ENCODE measurements at regions not wholly inside any gene's neighbourhood (a gene's known extent, or its start where the extent isn't known, plus 50 kb on each side); places are given as distances from the start of the nearest gene placed in this dataset.
"Not testable (repeated sequence)": the region's sequence is repeated elsewhere in the genome, so short reads cannot be mapped to it uniquely, and the experiment has no call there.

DNA sequence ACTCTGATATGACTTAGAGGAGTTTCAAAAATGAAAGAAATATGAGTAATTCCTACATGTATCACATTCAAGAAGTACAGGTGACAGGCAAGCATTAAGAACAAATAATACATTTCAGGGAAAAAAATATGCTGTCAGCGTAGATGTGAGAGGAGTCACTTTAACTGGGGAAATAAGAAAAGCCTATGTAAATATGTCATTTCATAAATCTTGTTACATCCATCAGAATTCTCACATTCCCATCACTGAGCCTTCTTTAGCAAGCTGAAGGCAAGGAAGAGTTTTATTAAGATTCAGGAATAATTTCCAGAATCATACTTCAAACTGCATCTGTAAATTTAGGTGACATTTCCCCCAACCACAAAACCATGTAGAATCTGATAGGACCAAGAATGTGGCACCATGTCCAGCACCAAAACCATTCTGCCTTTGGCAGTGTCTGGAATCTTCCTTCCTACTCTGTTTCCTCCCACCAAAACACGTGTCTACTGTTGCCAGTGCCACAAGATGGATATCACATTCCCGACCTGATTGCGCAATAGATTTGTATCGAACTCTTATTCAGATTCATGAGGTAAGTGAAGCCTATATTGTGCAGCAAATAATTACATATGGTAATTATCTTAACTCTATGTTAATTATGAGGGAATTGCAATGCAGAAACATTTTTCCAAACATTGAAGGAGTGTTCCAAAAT is 690.9 kb downstream of the ISL1 start:
- H3K9me3 Mint-ChIP-seq (ENCODE audit: unreplicated experiment), result no peaks in the 10 kb centered on the region
- FAIRE-seq, result no peak
- Histone ChIP-seq H2AFZ (ENCODE audit: low read depth, low read length) (no peak overlapping the region), H3K9me3 (ENCODE audit: insufficient read depth, low read depth, low read length) (no peaks in the 10 kb centered on the region), H3K36me3 (ENCODE audit: insufficient read depth, low read length) (no peaks in the 10 kb centered on the region), H3K79me2 (ENCODE audit: insufficient read depth, low read length) (no peaks in the 10 kb centered on the region), H3K4me2 (ENCODE audit: low read length) (no peak overlapping the region), H3K9ac (ENCODE audit: low read length) (no peak overlapping the region), H3K4me1 (ENCODE audit: insufficient read depth, low read length) (no peaks in the 10 kb centered on the region), H3K27ac (ENCODE audit: low read depth, low read length) (no peak overlapping the region), H3K4me3 (ENCODE audit: insufficient read depth, low read depth, low read length) (no peak overlapping the region), H3K27me3 (ENCODE audit: insufficient read depth, low read length) (no peaks in the 10 kb centered on the region), H4K20me1 (ENCODE audit: insufficient read depth, low read length) (no peaks in the 10 kb centered on the region)
- DNase-seq (ENCODE audit: low read depth), result no peak
- H3K27me3 Mint-ChIP-seq (ENCODE audit: low read depth, unreplicated experiment), result no peaks in the 10 kb centered on the region
- H3K4me1 Mint-ChIP-seq (ENCODE audit: low read depth, unreplicated experiment), result no peaks in the 10 kb centered on the region
- no peak overlapping the region for H3K4me3 Mint-ChIP-seq (ENCODE audit: unreplicated experiment)
- H3K27ac Mint-ChIP-seq (ENCODE audit: unreplicated experiment), result no peak overlapping the region
- no peak for TF ChIP-seq EZH2 (IDR thresholded peaks at IDR 0.05; ENCODE audit: insufficient read depth, low read length)
- TF ChIP-seq, protein P1, sequence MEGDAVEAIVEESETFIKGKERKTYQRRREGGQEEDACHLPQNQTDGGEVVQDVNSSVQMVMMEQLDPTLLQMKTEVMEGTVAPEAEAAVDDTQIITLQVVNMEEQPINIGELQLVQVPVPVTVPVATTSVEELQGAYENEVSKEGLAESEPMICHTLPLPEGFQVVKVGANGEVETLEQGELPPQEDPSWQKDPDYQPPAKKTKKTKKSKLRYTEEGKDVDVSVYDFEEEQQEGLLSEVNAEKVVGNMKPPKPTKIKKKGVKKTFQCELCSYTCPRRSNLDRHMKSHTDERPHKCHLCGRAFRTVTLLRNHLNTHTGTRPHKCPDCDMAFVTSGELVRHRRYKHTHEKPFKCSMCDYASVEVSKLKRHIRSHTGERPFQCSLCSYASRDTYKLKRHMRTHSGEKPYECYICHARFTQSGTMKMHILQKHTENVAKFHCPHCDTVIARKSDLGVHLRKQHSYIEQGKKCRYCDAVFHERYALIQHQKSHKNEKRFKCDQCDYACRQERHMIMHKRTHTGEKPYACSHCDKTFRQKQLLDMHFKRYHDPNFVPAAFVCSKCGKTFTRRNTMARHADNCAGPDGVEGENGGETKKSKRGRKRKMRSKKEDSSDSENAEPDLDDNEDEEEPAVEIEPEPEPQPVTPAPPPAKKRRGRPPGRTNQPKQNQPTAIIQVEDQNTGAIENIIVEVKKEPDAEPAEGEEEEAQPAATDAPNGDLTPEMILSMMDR (IDR thresholded peaks at IDR 0.05; ENCODE audit: insufficient read depth, low read depth, low read length), result no peak
- H3K36me3 Mint-ChIP-seq (ENCODE audit: low read depth, unreplicated experiment), result no peaks in the 10 kb centered on the region

DNA sequence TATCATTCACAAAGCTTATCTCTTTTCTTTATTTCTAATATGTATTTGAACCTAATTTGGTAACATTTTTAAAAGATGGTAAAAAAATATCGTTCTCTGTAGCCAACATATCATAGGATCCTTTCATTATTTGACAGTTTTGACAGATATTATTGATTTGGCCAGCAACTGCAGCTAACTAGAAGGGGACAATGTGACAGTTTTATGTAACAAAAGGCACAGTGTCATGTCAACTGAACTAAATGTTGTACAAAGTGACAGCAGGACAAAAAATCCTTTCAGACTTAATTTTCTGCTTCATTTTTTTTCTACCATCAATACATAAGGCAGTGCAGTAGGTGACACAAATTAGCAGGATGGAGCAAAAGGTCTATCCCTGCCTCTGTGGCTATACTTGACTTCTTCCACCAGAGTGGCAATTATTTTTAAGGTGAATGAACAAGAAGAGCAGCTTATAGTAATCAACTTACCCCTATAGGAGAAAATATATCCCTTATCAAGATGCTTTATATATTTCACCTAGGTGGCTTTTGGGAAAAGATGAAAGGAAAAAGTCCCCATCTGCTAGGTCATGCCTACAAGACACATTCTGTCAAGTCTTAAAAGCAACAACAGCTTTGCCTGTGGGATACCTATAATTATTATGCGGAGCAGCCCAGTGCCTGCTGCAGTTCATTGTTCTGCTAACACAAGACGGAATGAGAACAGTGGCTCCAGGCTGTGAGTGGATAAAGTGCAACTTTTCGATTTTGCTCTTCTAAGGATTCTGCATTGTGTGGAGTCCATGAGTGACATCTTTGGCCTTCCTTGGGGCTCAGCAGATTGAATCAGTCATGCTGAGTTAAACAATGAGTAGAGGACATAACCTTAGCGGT is 694.9 kb downstream of the ISL1 start:
- no peaks in the 10 kb centered on the region for H3K79me2 ChIP-seq (ENCODE audit: insufficient read depth, low read length)
- no peaks in the 10 kb centered on the region for H3K4me1 ChIP-seq (ENCODE audit: insufficient read depth, low read length)
- DNase-seq (ENCODE audit: low read depth), result no peak
- H4K20me1 ChIP-seq (ENCODE audit: insufficient read depth, low read length), result no peaks in the 10 kb centered on the region
- H3K4me3 ChIP-seq (ENCODE audit: insufficient read depth, low read depth, low read length), result no peak overlapping the region
- Mint-ChIP-seq H3K4me1 (ENCODE audit: low read depth, unreplicated experiment) (no peaks in the 10 kb centered on the region), H3K4me3 (ENCODE audit: unreplicated experiment) (no peak overlapping the region), H3K27ac (ENCODE audit: unreplicated experiment) (no peak overlapping the region), H3K36me3 (ENCODE audit: low read depth, unreplicated experiment) (no peaks in the 10 kb centered on the region), H3K9me3 (ENCODE audit: unreplicated experiment) (no peaks in the 10 kb centered on the region), H3K27me3 (ENCODE audit: low read depth, unreplicated experiment) (no peaks in the 10 kb centered on the region)
- no peak overlapping the region for H3K9ac ChIP-seq (ENCODE audit: low read length)
- TF ChIP-seq, protein P1 (IDR thresholded peaks at IDR 0.05; ENCODE audit: insufficient read depth, low read depth, low read length), result no peak
- no peak for TF ChIP-seq EZH2 (IDR thresholded peaks at IDR 0.05; ENCODE audit: insufficient read depth, low read length)
- FAIRE-seq, result no peak
- no peaks in the 10 kb centered on the region for H3K9me3 ChIP-seq (ENCODE audit: insufficient read depth, low read depth, low read length)
- no peaks in the 10 kb centered on the region for H3K36me3 ChIP-seq (ENCODE audit: insufficient read depth, low read length)
- no peaks in the 10 kb centered on the region for H3K27me3 ChIP-seq (ENCODE audit: insufficient read depth, low read length)
- H2AFZ ChIP-seq (ENCODE audit: low read depth, low read length), result no peak overlapping the region
- H3K27ac ChIP-seq (ENCODE audit: low read depth, low read length), result no peak overlapping the region
- H3K4me2 ChIP-seq (ENCODE audit: low read length), result no peak overlapping the region

GRCh38 chr5:52102311-52102710 is 685.4 kb upstream of the ITGA1 start:
- H3K27me3 Mint-ChIP-seq (ENCODE audit: low read depth, unreplicated experiment); FAIRE-seq; H3K79me2 ChIP-seq (ENCODE audit: insufficient read depth, low read length); H2AFZ ChIP-seq (ENCODE audit: low read depth, low read length); DNase-seq (ENCODE audit: low read depth); H3K27ac Mint-ChIP-seq (ENCODE audit: unreplicated experiment); H3K4me2 ChIP-seq (ENCODE audit: low read length); H3K27ac ChIP-seq (ENCODE audit: low read depth, low read length); H3K4me1 ChIP-seq (ENCODE audit: insufficient read depth, low read length); H3K9me3 Mint-ChIP-seq (ENCODE audit: unreplicated experiment); H3K4me1 Mint-ChIP-seq (ENCODE audit: low read depth, unreplicated experiment); H4K20me1 ChIP-seq (ENCODE audit: insufficient read depth, low read length); H3K36me3 Mint-ChIP-seq (ENCODE audit: low read depth, unreplicated experiment); H3K36me3 ChIP-seq (ENCODE audit: insufficient read depth, low read length); H3K9me3 ChIP-seq (ENCODE audit: insufficient read depth, low read depth, low read length); H3K9ac ChIP-seq (ENCODE audit: low read length); H3K27me3 ChIP-seq (ENCODE audit: insufficient read depth, low read length); H3K4me3 Mint-ChIP-seq (ENCODE audit: unreplicated experiment); H3K4me3 ChIP-seq (ENCODE audit: insufficient read depth, low read depth, low read length): not testable (repeated sequence)

All from astrocyte (in vitro differentiated cells and primary cell).